Stomach (tissue), 8 donors: ENCODE measurements at regions not wholly inside any gene's neighbourhood (a gene's known extent, or its start where the extent isn't known, plus 50 kb on each side); places are given as distances from the start of the nearest gene placed in this dataset.

ENCODE experiments used
- DNase-seq, 2 donors: peaks; one replicate each; pipeline versions ENCODE4 v3.0.0 to v3.0.0-alpha.2; 2013 to 2019
- H3K27ac ChIP-seq, 5 donors: fragments of 200-600 bp in 4 of 5; sonication (generic) in 4 of 5; one replicate each; pipeline ENCODE4 v1.5.1; 2013 to 2019; ENCODE audit warnings: mild to moderate bottlenecking in 1 of 5, moderate library complexity in 1 of 5
- H3K27me3 ChIP-seq, 3 donors: fragments of 200-600 bp; sonication (generic); one replicate each; pipeline ENCODE4 v1.5.1; 2017 to 2019; ENCODE audit warnings: mixed run types in 1 of 3
- H3K36me3 ChIP-seq, 4 donors: fragments of 200-600 bp; sonication (generic); 1 replicate in 3 of 4; 2 replicates in 1 of 4; pipeline ENCODE4 v1.5.1; 2016 to 2019
- H3K4me1 ChIP-seq, 4 donors: fragments of 200-600 bp; sonication (generic); one replicate each; pipeline ENCODE4 v1.5.1; 2016 to 2019
- H3K4me3 ChIP-seq, 4 donors: fragments of 200-600 bp; sonication (generic) in 3 of 4; one replicate each; pipeline ENCODE4 v1.5.1; 2016 to 2019; ENCODE audit warnings: mild to moderate bottlenecking in 1 of 4
- H3K9me3 ChIP-seq, 4 donors: fragments of 200-600 bp; sonication (generic); one replicate each; pipeline ENCODE4 v1.5.1; 2016 to 2019
- CTCF ChIP-seq, 7 experiments: fragments of 450-650 bp in 4 of 7; fragments of 200-600 bp in 3 of 7; sonication (generic) in 3 of 7; IDR thresholded peaks; one replicate each; pipeline ENCODE4 v1.5.1; 2016 to 2019; ENCODE audit warnings: antibody characterized with exemption in 7 of 7, control low read depth in 2 of 7, mild to moderate bottlenecking in 1 of 7
- EP300 ChIP-seq: sonication (generic); formaldehyde crosslinking; IDR thresholded peaks from one replicate; pipeline ENCODE4 v1.6.1; 2017; ENCODE audit warnings: antibody characterized with exemption
- POLR2A ChIP-seq, 4 donors: fragments of 450-650 bp; IDR thresholded peaks; one replicate each; pipeline ENCODE4 v1.6.1; 2016; ENCODE audit warnings: antibody characterized with exemption in 4 of 4, control low read depth in 2 of 4, mild to moderate bottlenecking in 1 of 4, moderate library complexity in 1 of 4
- POLR2AphosphoS5 ChIP-seq, 3 donors: sonication (generic); formaldehyde crosslinking; IDR thresholded peaks; one replicate each; pipeline ENCODE4 v1.6.1; 2016; ENCODE audit warnings: antibody characterized with exemption in 3 of 3
- WGBS, 5 donors: extraction: QIAGEN DNeasy Blood & Tissue Kit in 3 of 5; methylation state at CpG; one replicate each; pipeline versions ENCODE4 v1.1.5 to v1.1.7; 2013 to 2018; 5-methylcytosine and 5-hydroxymethylcytosine counted together
- intact Hi-C: fragments of 100-400 bp; cut with DNase I; formaldehyde crosslinking; loops from one replicate; pipeline ENCODE4 v1.15.1; 2023; ENCODE audit warnings: low total_unique reads
- donor health status: healthy with polysubstance abuse.
- donor health status: Bipolar disorder and iron deficiency.
- donor health status: healthy.

GRCh38 chrX:95101851-95102390 is 1427.9 kb downstream of the FAM133A start:
- DNase-seq: peak in 1 of 2 donors; percentile 4
- no peak overlapping the region for H3K4me3 ChIP-seq
- H3K27me3 ChIP-seq: no peaks in the 10 kb centered on the region
- no peaks in the 10 kb centered on the region for H3K36me3 ChIP-seq
- H3K27ac ChIP-seq: no peak overlapping the region
- TF ChIP-seq POLR2AphosphoS5 (IDR thresholded peaks at IDR 0.05): no peak
- TF ChIP-seq POLR2A (IDR thresholded peaks at IDR 0.05): no peak
- no peak for TF ChIP-seq CTCF (IDR thresholded peaks at IDR 0.05)
- no peak for TF ChIP-seq EP300
- H3K9me3 ChIP-seq: no peaks in the 10 kb centered on the region
- 66 to 83% (median 76%) methylated on average over 4 of the region's 4 CpGs for WGBS, 5 donors
- H3K4me1 ChIP-seq: no peaks in the 10 kb centered on the region
- intact Hi-C loops: no loop called here

GRCh38 chrX:95117556-95117955 is 1443.5 kb downstream of the FAM133A start:
- Histone ChIP-seq H3K36me3 (no peaks in the 10 kb centered on the region), H3K4me1 (no peaks in the 10 kb centered on the region), H3K27me3 (no peaks in the 10 kb centered on the region), H3K4me3 (no peak overlapping the region), H3K9me3 (peaks cover 0 to 27% (median 7%) of the 10 kb centered on the region in 4 donors), H3K27ac (no peak overlapping the region)
- TF ChIP-seq POLR2AphosphoS5 (IDR thresholded peaks at IDR 0.05) (no peak), POLR2A (IDR thresholded peaks at IDR 0.05) (no peak), CTCF (IDR thresholded peaks at IDR 0.05) (no peak), EP300 (no peak)
- DNase-seq: no peak
- intact Hi-C loops: no loop called here

GRCh38 chrX:95145848-95146490 is 1472.0 kb downstream of the FAM133A start:
- Histone ChIP-seq H3K9me3 (peaks cover 0 to 3% (median 0%) of the 10 kb centered on the region in 4 donors), H3K4me3 (no peak overlapping the region), H3K27me3 (no peaks in the 10 kb centered on the region), H3K4me1 (no peaks in the 10 kb centered on the region), H3K27ac (no peak overlapping the region), H3K36me3 (no peaks in the 10 kb centered on the region)
- no peak for DNase-seq
- TF ChIP-seq POLR2A (IDR thresholded peaks at IDR 0.05) (no peak), CTCF (IDR thresholded peaks at IDR 0.05) (no peak), EP300 (no peak), POLR2AphosphoS5 (IDR thresholded peaks at IDR 0.05) (no peak)
- intact Hi-C loops: no loop called here
- 46 to 79% (median 59%) methylated on average over 4 of the region's 4 CpGs for WGBS, 5 donors

GRCh38 chrX:95152810-95153209 is 1478.8 kb downstream of the FAM133A start:
- intact Hi-C loops: no loop called here
- Histone ChIP-seq H3K36me3 (no peaks in the 10 kb centered on the region), H3K9me3 (peaks cover 0 to 3% (median 0%) of the 10 kb centered on the region in 4 donors), H3K4me3 (no peak overlapping the region), H3K27ac (no peak overlapping the region), H3K27me3 (peaks cover 0 to 9% (median 0%) of the 10 kb centered on the region in 3 donors), H3K4me1 (no peaks in the 10 kb centered on the region)
- 89 to 94% (median 93%) methylated on average over 4 of the region's 4 CpGs for WGBS, 5 donors
- TF ChIP-seq POLR2AphosphoS5 (IDR thresholded peaks at IDR 0.05) (no peak), EP300 (no peak), CTCF (IDR thresholded peaks at IDR 0.05) (no peak), POLR2A (IDR thresholded peaks at IDR 0.05) (no peak)
- no peak for DNase-seq
